IPS DF 4.7 (cell line): ENCODE measurements at regions not wholly inside any gene's neighbourhood (a gene's known extent, or its start where the extent isn't known, plus 50 kb on each side); places are given as distances from the start of the nearest gene placed in this dataset.
A peak's percentile ranks its signal among the peaks of the same experiment; 100 is the strongest.

Experiments used
- DNase-seq: peaks from one replicate; pipeline ENCODE4 v3.0.0-alpha.2; 2013; ENCODE audit warnings: low spot score; ENCODE audit errors: extremely low read depth

- DNase-seq = no peak
Observed at GRCh38 chr7:42618651-42619360, 293.1 kb downstream of the C7orf25 start.

- peak; percentile 9 for DNase-seq
Observed at GRCh38 chr7:42617806-42618457, 293.9 kb downstream of the C7orf25 start.

GRCh38 chr7:42617071-42617765, 294.7 kb downstream of the C7orf25 start:
- DNase-seq = no peak

GRCh38 chr7:42614636-42615035, 297.2 kb downstream of the C7orf25 start:
- DNase-seq = no peak

DNA sequence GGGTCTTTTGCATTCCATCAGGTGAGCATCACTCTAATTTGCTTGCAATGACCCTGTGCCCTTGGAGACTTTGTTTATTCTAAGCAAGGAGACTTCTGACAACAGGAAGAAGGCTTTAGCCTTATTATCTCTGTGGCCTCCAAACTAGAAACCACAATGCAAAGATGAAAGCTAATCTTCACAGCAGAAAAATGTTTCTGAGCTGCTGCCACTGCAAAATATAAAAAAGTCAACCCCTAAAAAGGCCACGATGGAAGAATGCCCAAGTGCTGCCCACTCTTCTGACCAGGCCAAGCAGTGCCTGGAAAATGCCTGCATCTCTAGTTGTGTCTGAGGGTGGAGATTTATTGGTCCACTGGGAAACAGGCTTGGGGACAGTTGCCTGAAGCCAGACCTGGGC, 299.9 kb downstream of the C7orf25 start:
- no peak for DNase-seq

DNA sequence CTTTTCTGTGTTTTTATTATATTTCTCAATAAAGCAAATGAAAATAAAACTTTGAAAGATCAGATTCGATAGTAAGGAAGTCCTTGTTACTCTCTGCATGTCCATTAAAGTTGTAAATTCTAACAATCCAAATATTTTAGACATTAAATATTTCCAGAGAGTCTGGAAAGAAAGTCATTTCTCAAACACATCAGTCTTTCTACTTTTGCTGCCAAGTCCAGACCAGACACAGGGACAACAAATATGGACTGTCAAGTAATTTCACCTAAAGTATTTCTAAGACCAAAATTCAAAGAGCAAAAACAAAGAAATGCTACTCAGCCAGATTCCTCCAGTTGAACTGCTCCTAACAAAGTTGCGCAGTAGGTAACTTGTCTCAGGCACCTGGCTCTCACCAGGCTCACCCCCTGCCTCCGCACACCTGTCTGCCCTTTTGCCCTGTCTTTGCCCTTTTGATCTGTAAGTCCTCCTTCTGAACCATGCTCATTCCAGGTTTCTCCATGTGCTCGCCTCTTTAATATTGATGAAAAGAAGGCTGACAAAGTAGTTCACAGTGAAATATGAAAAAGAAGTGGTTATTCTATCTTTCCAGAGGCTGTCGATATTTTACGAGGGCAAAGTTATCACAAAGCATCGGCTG, 300.5 kb downstream of the C7orf25 start:
- no peak for DNase-seq

- no peak for DNase-seq
Observed at GRCh38 chr7:42606193-42606905, 305.5 kb downstream of the C7orf25 start.

DNA sequence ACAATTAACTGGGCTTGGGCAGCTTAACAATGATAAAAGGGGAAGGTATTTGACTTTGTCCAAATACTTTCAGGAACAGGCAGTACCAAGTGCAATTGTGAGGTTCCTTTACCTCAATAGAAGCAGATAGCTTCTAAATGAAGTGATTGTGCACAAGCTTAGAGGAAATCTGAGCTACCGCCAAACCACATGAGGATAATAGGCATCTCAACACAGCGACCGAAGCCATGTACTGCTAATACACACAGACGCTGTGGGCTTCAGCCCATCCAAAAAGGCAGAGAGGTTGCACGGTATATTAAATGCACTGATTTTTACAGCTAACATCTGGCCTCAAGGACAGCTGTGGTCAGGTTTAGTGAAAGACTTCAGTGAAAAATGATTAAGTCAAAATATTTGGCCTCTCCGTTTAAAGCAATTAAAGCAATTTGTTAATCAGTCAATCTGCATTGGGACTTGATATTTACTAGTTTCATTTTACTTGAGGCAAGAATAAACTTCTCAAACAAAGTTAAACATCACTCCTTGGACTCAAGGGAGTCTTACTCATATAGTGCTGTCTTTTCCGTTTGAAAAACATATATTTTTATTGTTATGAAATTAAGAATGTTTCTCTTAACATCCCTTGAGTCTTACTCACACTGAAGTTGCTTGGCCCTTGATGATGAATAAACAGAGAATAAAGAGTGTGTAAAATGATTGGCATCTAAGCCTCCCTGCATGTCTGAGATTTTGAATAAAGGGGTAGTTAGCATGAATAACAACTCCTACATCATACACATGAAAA, 306.3 kb downstream of the C7orf25 start:
- no peak for DNase-seq

DNA sequence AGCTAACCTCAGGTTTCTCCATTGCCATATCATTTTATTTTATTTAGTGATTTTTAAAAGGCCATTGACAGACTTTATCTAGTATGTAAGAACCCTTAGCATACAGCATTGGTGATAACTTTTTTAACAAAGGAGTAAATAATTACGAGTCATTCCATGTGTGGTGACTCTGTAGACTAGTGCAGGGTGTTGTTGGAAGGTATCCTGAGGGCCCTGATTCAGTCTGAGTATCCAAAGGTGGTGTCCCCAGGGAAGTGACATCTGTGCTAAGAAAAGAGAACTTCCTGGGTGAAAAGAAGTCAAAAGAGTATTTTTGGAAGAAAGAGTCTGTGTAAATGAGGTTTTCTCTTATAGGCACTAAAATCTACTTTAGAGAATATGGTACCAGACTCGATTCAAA, 308.4 kb downstream of the C7orf25 start:
- DNase-seq = no peak

GRCh38 chr7:42597300-42597699, 314.6 kb downstream of the C7orf25 start:
- DNase-seq = no peak

DNA sequence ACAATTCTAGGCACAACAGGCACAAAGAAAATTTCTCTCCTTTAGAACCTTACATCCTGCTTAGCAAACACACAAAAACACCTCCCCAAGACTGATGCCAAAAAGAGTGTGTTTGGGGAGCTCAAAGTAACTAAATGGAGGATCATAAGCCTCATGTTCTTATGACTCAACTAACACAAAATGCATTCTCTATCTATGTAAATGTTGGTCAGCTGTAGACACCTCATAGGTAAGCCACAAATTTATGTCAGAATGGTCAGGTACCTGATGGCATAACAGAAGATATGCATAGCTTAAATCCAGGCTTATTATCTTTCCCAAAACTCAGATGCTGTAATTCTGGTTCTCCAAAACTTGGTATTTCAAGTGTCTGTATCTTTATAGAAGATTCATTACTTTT, 315.1 kb downstream of the C7orf25 start:
- DNase-seq = no peak

DNA sequence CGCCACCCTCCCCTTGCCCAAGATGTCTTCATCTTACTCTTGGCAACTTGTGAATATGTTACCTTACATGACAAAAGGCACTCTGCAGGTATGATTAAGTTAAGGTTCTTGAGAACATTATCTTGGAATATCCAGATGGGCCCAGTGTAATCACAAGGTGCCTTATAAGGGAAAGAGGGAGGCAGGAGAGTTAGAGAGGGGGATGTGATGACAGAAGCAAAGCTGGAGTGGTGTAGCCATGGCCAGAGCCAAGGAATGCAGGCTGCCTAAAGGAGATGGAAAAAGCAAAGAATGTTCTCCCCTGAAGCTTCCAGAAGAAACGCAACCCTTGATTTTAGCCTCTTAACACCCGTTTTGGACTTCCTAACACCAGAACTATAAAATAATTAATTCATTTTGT, 318.0 kb downstream of the C7orf25 start:
- no peak for DNase-seq

DNA sequence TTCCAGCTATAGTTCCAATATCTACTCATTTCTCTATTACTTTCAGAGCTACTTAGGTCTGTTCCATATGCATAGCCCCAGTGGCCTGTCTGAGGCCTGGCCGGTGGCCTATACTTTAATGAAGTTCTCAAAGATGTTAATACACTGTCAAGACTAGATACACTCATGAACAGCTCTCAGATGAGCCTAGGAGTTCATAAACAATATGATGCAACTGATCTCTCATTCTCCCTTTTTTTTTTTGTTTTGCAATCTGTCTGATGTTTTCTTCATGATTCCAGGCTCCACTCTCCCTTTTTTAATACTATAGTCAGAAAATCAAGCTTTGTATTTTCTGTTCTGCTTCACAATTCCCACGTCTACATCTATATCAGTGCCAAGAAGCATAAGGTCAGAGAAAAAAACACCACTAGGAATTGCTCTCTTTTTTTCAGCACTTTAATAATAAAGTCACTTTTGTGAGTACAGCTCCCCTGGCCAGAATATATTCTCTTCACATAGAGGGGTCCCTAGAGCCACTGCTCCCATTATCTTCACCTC, 321.0 kb downstream of the C7orf25 start:
- DNase-seq = no peak

- DNase-seq = no peak
Observed at GRCh38 chr7:42588876-42589275, 323.0 kb downstream of the C7orf25 start.

DNA sequence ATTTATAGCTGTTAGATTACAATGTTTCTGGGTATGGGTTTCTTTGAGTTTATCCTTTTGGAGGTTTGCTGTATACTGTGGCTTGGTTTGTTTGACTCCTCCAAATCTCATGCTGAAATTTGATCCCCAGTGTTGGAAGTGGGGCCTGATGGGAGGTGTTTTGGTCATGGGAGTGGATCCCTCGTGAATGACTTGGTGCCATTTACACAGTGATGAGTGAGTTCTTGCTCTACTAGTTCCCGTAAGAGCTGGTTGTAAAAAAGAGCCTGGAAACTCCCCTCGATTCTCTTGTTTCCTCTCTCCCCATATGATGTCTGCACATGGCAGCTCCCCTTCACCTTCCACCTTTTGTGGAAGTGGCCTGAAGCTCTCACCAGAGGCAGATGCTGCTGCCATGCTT, 324.1 kb downstream of the C7orf25 start:
- no peak for DNase-seq

DNA sequence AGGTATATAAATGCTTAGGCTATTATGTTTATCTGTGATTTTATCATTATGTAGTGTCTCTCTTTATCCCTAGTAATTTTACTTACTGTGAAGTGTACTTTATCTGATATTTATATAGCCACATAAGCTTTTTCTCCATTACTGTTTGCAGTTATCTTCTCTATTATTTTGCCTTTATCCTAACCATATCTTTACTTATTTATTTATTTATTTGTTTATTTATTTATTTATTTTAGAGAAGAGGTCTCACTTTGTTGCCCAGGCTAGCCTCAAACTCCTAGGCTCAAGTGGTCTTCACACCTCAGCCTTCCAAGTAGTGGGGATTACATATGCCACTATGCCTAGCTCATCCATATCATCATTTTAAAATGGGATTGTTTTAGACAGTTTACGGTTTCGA, 331.8 kb downstream of the C7orf25 start:
- no peak for DNase-seq

- no peak for DNase-seq
Observed at GRCh38 chr7:42575171-42575570, 336.7 kb downstream of the C7orf25 start.

- DNase-seq = no peak
Observed at GRCh38 chr7:42574685-42575084, 337.2 kb downstream of the C7orf25 start.

DNA sequence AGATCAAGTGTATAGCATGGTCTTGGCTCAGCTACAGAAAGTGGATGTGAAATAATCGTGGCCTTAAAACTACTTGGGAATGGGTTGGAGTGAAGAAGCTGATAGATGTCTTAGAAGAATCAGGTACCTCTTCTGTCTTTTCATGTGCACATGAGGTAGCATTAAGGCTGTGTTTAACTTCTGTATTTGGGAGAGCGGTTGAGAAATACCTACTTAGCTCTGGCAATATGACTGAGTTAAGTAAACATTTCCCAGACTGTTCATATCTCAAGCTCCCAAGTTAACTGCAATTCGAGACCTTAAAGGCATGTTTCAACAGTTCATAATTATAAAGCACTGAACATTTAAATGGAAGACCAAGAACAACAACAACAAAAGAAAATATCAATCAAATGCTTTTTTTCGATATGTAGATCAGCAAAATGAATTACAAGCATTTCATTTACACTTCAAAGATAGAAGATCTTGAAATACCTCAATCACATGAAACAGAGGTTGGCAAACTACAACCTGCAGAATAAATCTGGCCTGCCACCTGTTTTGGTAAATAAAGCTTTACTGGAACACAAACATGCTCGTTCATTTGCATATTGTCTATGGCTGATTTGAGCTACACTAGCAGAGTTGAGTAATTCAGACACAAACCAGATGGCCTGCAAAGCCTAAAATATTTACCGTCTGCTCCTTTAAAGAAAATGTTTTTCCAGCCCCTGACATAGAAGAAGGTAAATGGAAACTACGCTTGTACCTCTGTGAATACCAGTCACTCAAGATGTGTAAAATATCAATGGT, 337.1 kb upstream of the GLI3 start:
- no peak for DNase-seq

GRCh38 chr7:42572561-42572960, 335.6 kb upstream of the GLI3 start:
- no peak for DNase-seq
